Neural cell (in vitro differentiated cells): ENCODE measurements at regions not wholly inside any gene's neighbourhood (a gene's known extent, or its start where the extent isn't known, plus 50 kb on each side); places are given as distances from the start of the nearest gene placed in this dataset.

ENCODE experiments used
- H2AFZ ChIP-seq: fragments of 200-600, 300-800 bp; sonication (generic), shearing (Covaris generic); 2 replicates; pipeline ENCODE4 v1.6.0; 2014; ENCODE audit warnings: low read depth, mild to moderate bottlenecking, antibody characterized with exemption, low read length, moderate library complexity
- H3F3A ChIP-seq: fragments of 200-600 bp; shearing (Covaris generic); 2 replicates; pipeline ENCODE4 v1.6.1; 2016; ENCODE audit warnings: mild to moderate bottlenecking, moderate library complexity, mixed read lengths, antibody characterized with exemption, low read length; ENCODE audit not compliant: insufficient read depth, poor library complexity, severe bottlenecking
- H3K27ac ChIP-seq: fragments of 200-600, 300-800 bp; sonication (generic), shearing (Covaris generic); 2 replicates; pipeline ENCODE4 v1.5.1; 2014; ENCODE audit warnings: mild to moderate bottlenecking, low read length, moderate library complexity
- H3K27me3 ChIP-seq: fragments of 300-800, 200-600 bp; sonication (generic), shearing (Covaris generic); 2 replicates; pipeline ENCODE4 v1.6.0; 2014; ENCODE audit warnings: mild to moderate bottlenecking, low read depth, low read length, moderate library complexity; ENCODE audit not compliant: insufficient read depth
- H3K36me3 ChIP-seq: fragments of 300-800, 200-600 bp; sonication (generic), shearing (Covaris generic); 2 replicates; pipeline ENCODE4 v1.5.1; 2014; ENCODE audit warnings: mild to moderate bottlenecking, antibody characterized with exemption, low read length, moderate library complexity; ENCODE audit not compliant: insufficient read depth
- H3K4me2 ChIP-seq: fragments of 300-800, 200-600 bp; sonication (generic), shearing (Covaris generic); 2 replicates; pipeline ENCODE4 v1.6.0; 2014; ENCODE audit warnings: mild to moderate bottlenecking, low read length
- H3K4me3 ChIP-seq: fragments of 300-800, 200-600 bp; sonication (generic), shearing (Covaris generic); 2 replicates; pipeline ENCODE4 v1.5.1; 2014; ENCODE audit warnings: mild to moderate bottlenecking, low read length, moderate library complexity
- H3K79me2 ChIP-seq: fragments of 200-600 bp; shearing (Covaris generic); replicated peaks from 2 replicates; pipeline ENCODE4 v1.6.0; 2014; ENCODE audit warnings: mild to moderate bottlenecking, low read length, moderate library complexity; ENCODE audit not compliant: insufficient read depth
- H3K9ac ChIP-seq: fragments of 300-800, 200-600 bp; sonication (generic), shearing (Covaris generic); 2 replicates; pipeline ENCODE4 v1.6.1; 2016; ENCODE audit warnings: mild to moderate bottlenecking, low read length, mixed read lengths
- H3K9me2 ChIP-seq: fragments of 200-600 bp; shearing (Covaris generic); 2 replicates; pipeline ENCODE4 v1.6.1; 2016; ENCODE audit warnings: mild to moderate bottlenecking, low read length, mixed read lengths; ENCODE audit not compliant: insufficient read depth
- H3K9me3 ChIP-seq: fragments of 200-600, 300-800 bp; sonication (generic), shearing (Covaris generic); 2 replicates; pipeline ENCODE4 v1.6.1; 2016; ENCODE audit warnings: mild to moderate bottlenecking, mixed run types, low read length, moderate library complexity, mixed read lengths
- H4K20me1 ChIP-seq: fragments of 200-600 bp; shearing (Covaris generic); 2 replicates; pipeline ENCODE4 v1.6.1; 2016; ENCODE audit warnings: mild to moderate bottlenecking, mixed run types; ENCODE audit not compliant: insufficient read depth
- EP300 ChIP-seq: fragments of 450-650 bp; conservative IDR thresholded peaks from 2 replicates; pipeline ENCODE4 v1.6.1; 2014; ENCODE audit warnings: antibody characterized with exemption, mild to moderate bottlenecking, moderate library complexity; ENCODE audit not compliant: poor library complexity, severe bottlenecking
- EZH2 ChIP-seq: fragments of 200-600, 300-800 bp; shearing (Covaris generic), sonication (generic); IDR thresholded peaks from 2 replicates; pipeline ENCODE4 v1.6.1; 2014; ENCODE audit warnings: antibody characterized with exemption, low read length, borderline replicate concordance, mild to moderate bottlenecking; ENCODE audit not compliant: insufficient read depth, poor library complexity, severe bottlenecking
- MXI1 ChIP-seq: fragments of 450-650 bp; conservative IDR thresholded peaks from 2 replicates; pipeline ENCODE4 v1.6.1; 2014; ENCODE audit warnings: antibody characterized with exemption, mild to moderate bottlenecking; ENCODE audit not compliant: poor library complexity, severe bottlenecking
- POLR2AphosphoS5 ChIP-seq: IDR thresholded peaks from 2 replicates; pipeline ENCODE4 v1.6.1; 2012
- RAD21 ChIP-seq: fragments of 450-650 bp; conservative IDR thresholded peaks from 2 replicates; pipeline ENCODE4 v1.6.1; 2014; ENCODE audit warnings: antibody characterized with exemption, mild to moderate bottlenecking, moderate library complexity
- SMC3 ChIP-seq: fragments of 450-650 bp; conservative IDR thresholded peaks from 2 replicates; pipeline ENCODE4 v1.6.1; 2014; ENCODE audit warnings: antibody characterized with exemption, mild to moderate bottlenecking, moderate library complexity; ENCODE audit not compliant: poor library complexity
- TAF1 ChIP-seq: IDR thresholded peaks from 2 replicates; pipeline ENCODE4 v1.6.1; 2012; ENCODE audit warnings: low read depth
- TF ChIP-seq, protein P1 (sequence below): fragments of 450-650 bp; IDR thresholded peaks from 2 replicates; pipeline ENCODE4 v1.5.1; 2014; ENCODE audit warnings: antibody characterized with exemption, mild to moderate bottlenecking, moderate library complexity; ENCODE audit not compliant: poor library complexity, severe bottlenecking
- TF ChIP-seq, protein P2 (sequence below): IDR thresholded peaks from 2 replicates; pipeline ENCODE4 v1.6.1; 2012; ENCODE audit warnings: borderline replicate concordance

DNA sequence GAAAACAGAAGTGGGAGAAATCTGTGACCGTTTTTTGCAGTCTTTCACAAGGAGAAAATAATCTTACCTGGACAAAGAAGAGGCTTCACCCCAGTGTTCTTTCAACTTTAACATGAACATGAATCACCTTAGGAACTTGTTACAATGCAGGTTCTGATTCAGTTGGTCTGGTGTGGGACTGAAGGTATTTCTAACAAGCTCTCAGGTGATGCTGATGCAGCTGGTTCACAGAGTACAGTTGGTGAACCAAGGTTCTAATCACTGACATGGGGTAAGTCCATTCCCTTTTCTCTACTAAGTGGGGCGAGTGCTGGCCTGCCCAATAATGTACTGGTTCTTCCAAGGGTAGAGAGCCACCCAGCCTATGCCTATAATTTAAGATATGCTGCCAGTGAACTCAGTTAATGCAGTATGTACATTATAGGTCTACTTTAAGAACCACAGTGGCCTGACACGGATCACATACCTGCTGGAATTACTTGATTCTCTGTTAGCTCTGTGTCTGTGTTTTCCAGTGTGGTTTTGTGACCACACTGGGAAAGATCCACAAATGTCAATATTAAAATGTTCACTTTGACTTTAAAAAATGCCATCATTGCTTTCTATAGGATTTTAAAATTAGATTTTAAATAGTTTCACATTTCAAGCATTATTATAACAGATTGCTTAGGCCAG, 304.1 kb downstream of the ZNF621 start:
- no peaks in the 10 kb centered on the region for H3F3A ChIP-seq
- no peaks in the 10 kb centered on the region for H3K9me2 ChIP-seq
- no peak overlapping the region for H3K4me3 ChIP-seq
- no peak overlapping the region for H3K9ac ChIP-seq
- H3K9me3 ChIP-seq: no peaks in the 10 kb centered on the region
- no peak overlapping the region for H2AFZ ChIP-seq
- no peak overlapping the region for H3K27ac ChIP-seq
- no peaks in the 10 kb centered on the region for H3K27me3 ChIP-seq
- H3K79me2 ChIP-seq: no peaks in the 10 kb centered on the region
- no peaks in the 10 kb centered on the region for H4K20me1 ChIP-seq
- TF ChIP-seq MXI1: no peak
- no peak overlapping the region for H3K4me2 ChIP-seq
- no peaks in the 10 kb centered on the region for H3K36me3 ChIP-seq

DNA sequence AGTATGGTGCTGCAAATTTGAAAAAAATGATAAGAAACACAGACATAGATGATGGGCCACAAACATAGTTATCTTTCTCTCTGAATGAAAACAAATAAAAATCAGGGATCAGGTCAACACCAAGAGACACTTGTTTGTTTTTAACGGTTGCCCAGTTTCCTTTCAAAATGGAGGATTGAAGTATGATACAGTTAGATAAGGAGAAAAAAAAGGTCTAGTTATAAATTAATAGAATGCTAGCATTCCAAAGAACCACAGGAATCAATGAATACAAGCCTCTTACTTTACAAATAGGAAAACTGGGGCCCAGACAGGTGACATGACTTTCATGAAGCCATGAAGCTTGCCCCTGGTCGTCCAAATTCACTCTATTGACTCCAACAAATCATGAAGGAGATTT, 305.1 kb downstream of the ZNF621 start:
- TF ChIP-seq POLR2AphosphoS5 (no peak), EZH2 (no peak)
- no peak overlapping the region for H3K27ac ChIP-seq
- no peak overlapping the region for H3K4me2 ChIP-seq
- no peaks in the 10 kb centered on the region for H3K9me2 ChIP-seq
- no peaks in the 10 kb centered on the region for H3K36me3 ChIP-seq
- H2AFZ ChIP-seq: no peak overlapping the region
- no peaks in the 10 kb centered on the region for H3K27me3 ChIP-seq
- H3F3A ChIP-seq: no peaks in the 10 kb centered on the region
- H3K4me3 ChIP-seq: no peak overlapping the region
- no peaks in the 10 kb centered on the region for H4K20me1 ChIP-seq
- no peaks in the 10 kb centered on the region for H3K9me3 ChIP-seq
- H3K79me2 ChIP-seq: no peaks in the 10 kb centered on the region
- H3K9ac ChIP-seq: no peak overlapping the region

DNA sequence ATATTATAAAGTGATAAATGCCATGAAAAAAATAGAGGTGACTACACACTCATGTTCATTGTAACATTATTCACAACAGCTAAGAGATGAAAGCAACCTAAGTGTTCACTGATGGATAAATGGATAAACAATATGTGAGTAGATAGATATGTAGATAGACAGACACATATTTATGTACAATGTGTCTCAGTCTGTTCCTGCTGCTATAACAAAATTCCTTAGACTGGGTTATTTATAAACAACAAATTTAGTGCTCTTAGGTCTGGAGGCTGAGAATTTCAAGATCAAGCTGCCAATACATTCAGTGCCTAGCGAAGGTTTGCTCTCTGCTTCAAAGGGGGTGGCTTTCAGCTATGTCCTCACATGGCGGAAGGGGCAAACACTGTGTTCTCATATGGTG, 312.5 kb downstream of the ZNF621 start:
- no peak overlapping the region for H3K4me2 ChIP-seq
- H3K4me3 ChIP-seq: no peak overlapping the region
- H3K36me3 ChIP-seq: no peaks in the 10 kb centered on the region
- no peak overlapping the region for H2AFZ ChIP-seq
- H3K27me3 ChIP-seq: no peaks in the 10 kb centered on the region
- no peaks in the 10 kb centered on the region for H3K9me2 ChIP-seq
- no peak overlapping the region for H3K9ac ChIP-seq
- H3F3A ChIP-seq: no peaks in the 10 kb centered on the region
- H3K9me3 ChIP-seq: no peaks in the 10 kb centered on the region
- H4K20me1 ChIP-seq: no peaks in the 10 kb centered on the region
- H3K79me2 ChIP-seq: no peaks in the 10 kb centered on the region
- no peak for TF ChIP-seq SMC3
- no peak for TF ChIP-seq EP300
- no peak for TF ChIP-seq EZH2
- no peak for TF ChIP-seq TAF1
- TF ChIP-seq RAD21: no peak
- TF ChIP-seq POLR2AphosphoS5: no peak
- TF ChIP-seq, protein P1, sequence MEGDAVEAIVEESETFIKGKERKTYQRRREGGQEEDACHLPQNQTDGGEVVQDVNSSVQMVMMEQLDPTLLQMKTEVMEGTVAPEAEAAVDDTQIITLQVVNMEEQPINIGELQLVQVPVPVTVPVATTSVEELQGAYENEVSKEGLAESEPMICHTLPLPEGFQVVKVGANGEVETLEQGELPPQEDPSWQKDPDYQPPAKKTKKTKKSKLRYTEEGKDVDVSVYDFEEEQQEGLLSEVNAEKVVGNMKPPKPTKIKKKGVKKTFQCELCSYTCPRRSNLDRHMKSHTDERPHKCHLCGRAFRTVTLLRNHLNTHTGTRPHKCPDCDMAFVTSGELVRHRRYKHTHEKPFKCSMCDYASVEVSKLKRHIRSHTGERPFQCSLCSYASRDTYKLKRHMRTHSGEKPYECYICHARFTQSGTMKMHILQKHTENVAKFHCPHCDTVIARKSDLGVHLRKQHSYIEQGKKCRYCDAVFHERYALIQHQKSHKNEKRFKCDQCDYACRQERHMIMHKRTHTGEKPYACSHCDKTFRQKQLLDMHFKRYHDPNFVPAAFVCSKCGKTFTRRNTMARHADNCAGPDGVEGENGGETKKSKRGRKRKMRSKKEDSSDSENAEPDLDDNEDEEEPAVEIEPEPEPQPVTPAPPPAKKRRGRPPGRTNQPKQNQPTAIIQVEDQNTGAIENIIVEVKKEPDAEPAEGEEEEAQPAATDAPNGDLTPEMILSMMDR: no peak
- no peak for TF ChIP-seq MXI1
- TF ChIP-seq, protein P2, sequence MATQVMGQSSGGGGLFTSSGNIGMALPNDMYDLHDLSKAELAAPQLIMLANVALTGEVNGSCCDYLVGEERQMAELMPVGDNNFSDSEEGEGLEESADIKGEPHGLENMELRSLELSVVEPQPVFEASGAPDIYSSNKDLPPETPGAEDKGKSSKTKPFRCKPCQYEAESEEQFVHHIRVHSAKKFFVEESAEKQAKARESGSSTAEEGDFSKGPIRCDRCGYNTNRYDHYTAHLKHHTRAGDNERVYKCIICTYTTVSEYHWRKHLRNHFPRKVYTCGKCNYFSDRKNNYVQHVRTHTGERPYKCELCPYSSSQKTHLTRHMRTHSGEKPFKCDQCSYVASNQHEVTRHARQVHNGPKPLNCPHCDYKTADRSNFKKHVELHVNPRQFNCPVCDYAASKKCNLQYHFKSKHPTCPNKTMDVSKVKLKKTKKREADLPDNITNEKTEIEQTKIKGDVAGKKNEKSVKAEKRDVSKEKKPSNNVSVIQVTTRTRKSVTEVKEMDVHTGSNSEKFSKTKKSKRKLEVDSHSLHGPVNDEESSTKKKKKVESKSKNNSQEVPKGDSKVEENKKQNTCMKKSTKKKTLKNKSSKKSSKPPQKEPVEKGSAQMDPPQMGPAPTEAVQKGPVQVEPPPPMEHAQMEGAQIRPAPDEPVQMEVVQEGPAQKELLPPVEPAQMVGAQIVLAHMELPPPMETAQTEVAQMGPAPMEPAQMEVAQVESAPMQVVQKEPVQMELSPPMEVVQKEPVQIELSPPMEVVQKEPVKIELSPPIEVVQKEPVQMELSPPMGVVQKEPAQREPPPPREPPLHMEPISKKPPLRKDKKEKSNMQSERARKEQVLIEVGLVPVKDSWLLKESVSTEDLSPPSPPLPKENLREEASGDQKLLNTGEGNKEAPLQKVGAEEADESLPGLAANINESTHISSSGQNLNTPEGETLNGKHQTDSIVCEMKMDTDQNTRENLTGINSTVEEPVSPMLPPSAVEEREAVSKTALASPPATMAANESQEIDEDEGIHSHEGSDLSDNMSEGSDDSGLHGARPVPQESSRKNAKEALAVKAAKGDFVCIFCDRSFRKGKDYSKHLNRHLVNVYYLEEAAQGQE: no peak
- no peak overlapping the region for H3K27ac ChIP-seq
